GM12891 (cell line): ENCODE measurements at regions not wholly inside any gene's neighbourhood (a gene's known extent, or its start where the extent isn't known, plus 50 kb on each side); places are given as distances from the start of the nearest gene placed in this dataset.

Experiments
- DNase-seq: peaks from one replicate; pipeline ENCODE4 v3.0.0; 2011; ENCODE audit warnings: low spot score; ENCODE audit not compliant: insufficient read length
- FAIRE-seq: peaks from 2 replicates; lab custom pipeline; 2011; peaks lifted over from hg19 to GRCh38; lab: Jason Lieb, UNC
- PAX5 ChIP-seq: IDR thresholded peaks from 2 replicates; pipeline ENCODE4 v1.6.1; 2011; ENCODE audit warnings: low read length, moderate library complexity, mild to moderate bottlenecking; ENCODE audit not compliant: insufficient read depth, severe bottlenecking
- POLR2A ChIP-seq: IDR thresholded peaks from 2 replicates; pipeline ENCODE4 v1.6.1; 2011; ENCODE audit warnings: low read depth, low read length, control low read depth
- POLR2AphosphoS5 ChIP-seq: IDR thresholded peaks from 2 replicates; pipeline ENCODE4 v1.6.1; 2011; ENCODE audit warnings: low read depth, low read length, control low read depth
- POU2F2 ChIP-seq: IDR thresholded peaks from 2 replicates; pipeline ENCODE4 v1.6.1; 2011; ENCODE audit warnings: low read depth, mild to moderate bottlenecking, control low read depth, low read length, moderate library complexity
- SPI1 ChIP-seq: IDR thresholded peaks from 2 replicates; pipeline ENCODE4 v1.6.1; 2011; ENCODE audit warnings: low read depth, low read length, control low read depth
- TAF1 ChIP-seq: IDR thresholded peaks from 2 replicates; pipeline ENCODE4 v1.6.1; 2011; ENCODE audit warnings: low read depth, low read length, control low read depth

DNA sequence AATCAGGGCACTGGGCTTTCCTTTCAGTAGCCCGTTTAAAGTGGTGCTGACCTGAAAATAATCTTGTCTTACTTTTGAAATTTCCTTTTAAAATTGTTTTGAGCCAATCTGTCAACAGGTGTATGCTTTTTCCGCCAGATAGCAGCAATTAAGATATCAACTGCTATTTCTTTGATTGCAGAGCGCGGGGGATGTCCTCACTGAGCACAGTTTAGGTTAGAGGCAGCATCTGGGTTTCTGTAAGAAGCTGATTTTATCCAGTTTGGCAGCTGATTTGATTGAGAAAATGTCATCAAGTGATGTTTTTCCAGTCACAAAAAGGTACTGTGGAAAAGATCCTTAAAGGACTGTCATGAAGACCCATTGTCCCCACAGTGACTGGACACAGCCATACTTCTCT, 371.8 kb downstream of the ADAMTS20 start:
- no peak for DNase-seq
- no peak for FAIRE-seq
- TF ChIP-seq POLR2A: no peak
- TF ChIP-seq SPI1: no peak
- no peak for TF ChIP-seq PAX5
- no peak for TF ChIP-seq TAF1
- no peak for TF ChIP-seq POU2F2
- no peak for TF ChIP-seq POLR2AphosphoS5

DNA sequence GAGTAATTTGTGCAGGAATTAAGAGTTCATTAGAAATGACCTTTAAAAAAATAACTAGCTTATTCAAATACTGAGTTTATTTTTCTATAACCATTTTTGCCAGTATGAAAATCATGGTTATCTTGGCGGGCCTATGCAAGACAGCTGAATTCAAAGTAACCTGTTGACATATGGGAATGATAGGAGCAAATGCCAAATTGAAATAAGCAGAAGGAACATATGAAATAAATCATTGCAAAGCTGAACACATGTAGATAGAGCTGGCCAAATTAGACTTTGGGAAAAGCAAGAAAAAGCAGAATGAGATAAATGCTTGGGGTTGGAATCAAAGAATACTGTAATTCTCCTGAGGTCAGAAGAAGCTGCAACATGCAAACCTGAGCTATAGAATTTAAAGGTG, 372.5 kb downstream of the ADAMTS20 start:
- FAIRE-seq (no peak), DNase-seq (no peak)
- no peak for TF ChIP-seq TAF1
- no peak for TF ChIP-seq PAX5
- TF ChIP-seq SPI1: no peak
- TF ChIP-seq POLR2A: no peak
- no peak for TF ChIP-seq POLR2AphosphoS5
- TF ChIP-seq POU2F2: no peak

- DNase-seq: no peak
- TF ChIP-seq POLR2AphosphoS5: no peak
- TF ChIP-seq SPI1: no peak
- no peak for TF ChIP-seq PAX5
- TF ChIP-seq POU2F2: no peak
- TF ChIP-seq POLR2A: no peak
- no peak for TF ChIP-seq TAF1
- no peak for FAIRE-seq
Measured at GRCh38 chr12:43177276-43177675, 374.7 kb downstream of the ADAMTS20 start.

DNA sequence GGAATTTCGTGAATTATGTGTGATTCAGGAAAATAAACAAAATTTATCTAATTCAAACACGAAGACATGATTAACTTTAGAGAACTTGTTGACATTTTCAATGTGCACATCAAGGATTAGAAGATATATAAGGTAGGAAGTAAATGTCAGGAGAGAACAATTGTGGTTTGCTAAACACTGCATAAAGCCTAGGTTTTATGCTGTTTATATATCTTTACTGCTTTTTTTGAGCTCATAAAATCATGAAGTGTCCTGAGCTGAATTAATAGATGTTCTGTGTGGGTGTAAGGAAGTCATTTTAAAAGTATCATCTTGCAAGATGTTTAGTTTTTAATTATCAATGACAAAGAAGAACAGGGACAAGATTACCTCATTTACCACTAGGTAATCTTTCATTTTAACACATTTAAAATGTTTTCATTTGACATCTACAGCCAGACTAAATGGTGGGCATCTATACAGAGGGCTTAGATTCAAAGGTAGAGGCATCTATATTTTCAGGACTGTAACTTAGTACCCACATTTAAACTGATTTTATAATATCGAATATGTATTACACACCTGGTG, 382.8 kb downstream of the ADAMTS20 start:
- no peak for FAIRE-seq
- TF ChIP-seq SPI1 (no peak), POLR2AphosphoS5 (no peak), POLR2A (no peak)
- no peak for DNase-seq

- no peak for FAIRE-seq
- TF ChIP-seq PAX5 (no peak), POLR2A (no peak), SPI1 (no peak), POLR2AphosphoS5 (no peak), TAF1 (no peak), POU2F2 (no peak)
- no peak for DNase-seq
Measured at GRCh38 chr12:43167691-43168090, 384.3 kb downstream of the ADAMTS20 start.

DNA sequence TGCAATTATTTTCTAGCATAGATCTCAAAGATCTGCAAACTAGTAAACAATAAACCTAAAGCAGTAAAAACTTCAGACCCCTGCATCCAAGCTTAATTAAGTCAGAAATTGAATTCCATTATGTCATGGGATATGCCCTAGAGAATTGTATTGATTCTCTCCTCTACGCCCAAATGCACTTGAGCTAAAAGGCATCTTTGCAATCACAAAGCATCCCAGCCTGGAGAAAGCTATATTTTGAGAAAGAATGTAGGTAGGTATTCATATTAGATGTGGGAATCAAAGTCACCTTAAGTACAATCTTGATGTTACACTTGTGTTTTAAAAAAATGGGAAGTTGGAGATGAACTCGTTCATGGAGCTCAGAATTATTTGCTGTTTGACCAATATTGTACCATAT, 386.7 kb downstream of the ADAMTS20 start:
- FAIRE-seq (no peak), DNase-seq (no peak)
- TF ChIP-seq POLR2AphosphoS5 (no peak), PAX5 (no peak), POU2F2 (no peak), TAF1 (no peak)

DNA sequence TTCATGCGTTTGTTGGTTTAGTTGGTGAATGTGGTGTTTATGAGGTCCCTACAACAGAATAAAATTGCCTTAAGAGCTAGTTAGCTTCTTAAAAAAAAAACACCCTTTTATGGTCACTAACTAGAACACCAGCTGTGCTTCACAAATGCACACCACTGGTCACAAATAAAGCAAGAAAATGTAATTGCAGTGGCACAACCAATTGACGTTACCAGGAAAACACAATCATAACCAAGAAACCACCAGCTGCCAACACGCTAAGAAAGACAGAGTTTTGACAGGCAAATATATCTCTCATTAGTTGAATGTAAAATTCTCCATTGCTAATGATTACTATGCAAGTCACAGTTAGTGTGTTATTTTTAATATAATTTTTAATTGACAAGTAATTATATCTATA, 389.9 kb downstream of the ADAMTS20 start:
- FAIRE-seq (no peak), DNase-seq (no peak)
- TF ChIP-seq PAX5 (no peak), POLR2A (no peak), TAF1 (no peak), POLR2AphosphoS5 (no peak), POU2F2 (no peak), SPI1 (no peak)

DNA sequence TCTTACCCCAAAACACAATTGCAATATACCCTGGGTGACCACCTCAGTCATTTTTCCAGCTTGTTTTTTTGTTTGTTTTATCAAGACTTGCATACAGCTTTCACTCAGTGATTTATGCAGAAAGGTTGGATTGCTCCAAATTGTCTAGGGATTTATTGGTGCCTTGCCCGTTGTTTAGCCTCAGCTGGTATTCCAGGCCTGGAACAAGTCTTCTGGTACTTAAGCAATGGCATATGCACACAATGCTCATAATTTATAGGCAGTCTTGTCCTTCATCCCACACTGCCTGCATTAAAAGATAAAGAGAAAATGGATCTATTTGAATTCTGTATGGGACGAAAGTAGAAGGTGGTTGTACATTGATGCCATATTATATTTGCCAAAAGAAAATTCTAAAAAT, 392.5 kb downstream of the ADAMTS20 start:
- TF ChIP-seq SPI1 (no peak), TAF1 (no peak), POLR2A (no peak), PAX5 (no peak), POU2F2 (no peak), POLR2AphosphoS5 (no peak)
- no peak for DNase-seq
- no peak for FAIRE-seq

- TF ChIP-seq POU2F2 (no peak), PAX5 (no peak), TAF1 (no peak), POLR2A (no peak), SPI1 (no peak), POLR2AphosphoS5 (no peak)
- DNase-seq (no peak), FAIRE-seq (no peak)
Measured at GRCh38 chr12:43158126-43158525, 393.9 kb downstream of the ADAMTS20 start.

GRCh38 chr12:43155376-43155775, 396.6 kb downstream of the ADAMTS20 start:
- no peak for DNase-seq
- FAIRE-seq: no peak
- TF ChIP-seq POU2F2 (no peak), POLR2AphosphoS5 (no peak), SPI1 (no peak), POLR2A (no peak), TAF1 (no peak), PAX5 (no peak)
